Kidney capillary endothelial cell (primary cell): ENCODE measurements at regions not wholly inside any gene's neighbourhood (a gene's known extent, or its start where the extent isn't known, plus 50 kb on each side); places are given as distances from the start of the nearest gene placed in this dataset.
A peak's percentile ranks its signal among the peaks of the same experiment; 100 is the strongest.

ENCODE experiments used
- DNase-seq: peaks from one replicate; pipeline ENCODE4 v3.0.0-alpha.2; 2018; ENCODE audit warnings: low spot score

DNA sequence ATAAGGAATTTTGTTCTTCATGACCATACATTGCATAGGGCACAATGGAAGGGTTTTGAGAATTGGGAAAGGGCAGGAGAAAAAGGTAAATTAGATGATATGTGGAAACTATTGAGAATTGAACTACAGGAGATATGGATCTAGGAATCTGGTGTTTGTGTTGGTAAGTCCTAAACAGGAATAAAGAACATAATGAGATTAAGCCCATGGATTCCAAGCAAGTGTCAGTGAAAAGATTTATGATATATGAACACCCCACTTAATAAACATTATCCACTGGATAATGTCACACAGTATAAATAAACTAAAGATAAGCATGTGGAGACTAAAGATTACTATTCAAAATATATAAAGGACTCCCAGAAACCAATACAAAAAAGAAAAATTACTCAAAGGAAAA is 98.2 kb downstream of the TNFSF18 start:
- no peak for DNase-seq

- no peak for DNase-seq
Measured at GRCh38 chr1:172954476-172955150, 96.1 kb downstream of the TNFSF18 start.

DNA sequence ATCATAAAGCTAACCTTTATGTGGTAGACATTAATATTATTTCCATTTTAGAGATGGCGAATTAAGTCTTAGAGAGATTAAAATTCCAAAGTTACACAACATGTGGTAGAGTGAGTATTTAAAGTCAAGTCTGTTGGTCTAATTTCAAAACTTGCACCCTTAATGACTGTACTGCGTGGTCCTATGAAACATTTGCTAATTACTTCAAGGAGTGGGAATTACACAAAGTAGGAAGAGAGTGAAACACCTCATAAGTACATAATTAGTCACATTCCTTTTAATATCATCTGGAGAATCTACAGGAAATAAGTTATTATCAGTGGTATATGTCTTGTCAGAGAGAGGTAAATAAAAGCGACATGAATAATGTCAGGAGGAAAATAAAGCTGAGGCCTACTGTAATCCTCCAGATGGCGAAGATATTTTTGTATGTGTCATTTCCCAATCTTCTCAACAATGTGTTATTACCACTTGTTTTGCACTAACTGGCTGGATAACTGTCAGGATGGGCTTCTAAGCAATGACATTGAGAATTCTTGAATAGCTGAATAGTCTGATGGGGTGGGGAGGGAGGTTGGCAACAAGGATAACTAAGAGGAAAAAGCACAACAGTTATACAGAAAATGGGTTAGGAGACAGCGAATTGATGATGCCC is 95.5 kb downstream of the TNFSF18 start:
- peak; percentile 82 for DNase-seq

DNA sequence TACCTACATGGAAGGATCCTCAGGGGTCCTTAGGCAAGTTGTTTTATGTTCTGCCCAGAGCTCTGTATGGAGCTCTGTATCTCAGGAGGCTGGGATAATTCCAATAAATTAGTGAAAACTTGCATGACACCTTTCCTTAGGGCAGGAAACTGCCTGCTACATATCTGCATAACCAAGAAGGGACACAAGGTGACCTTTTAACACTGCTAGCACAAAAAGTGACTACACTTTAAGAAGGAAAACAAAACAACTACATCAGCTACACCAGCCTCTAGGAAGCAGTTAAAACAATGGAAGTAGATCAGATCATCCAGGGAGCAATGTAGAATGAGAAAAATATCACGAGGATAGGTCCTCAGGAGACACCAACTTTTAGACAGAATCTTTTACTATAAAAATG is 93.9 kb downstream of the TNFSF18 start:
- DNase-seq: no peak

DNA sequence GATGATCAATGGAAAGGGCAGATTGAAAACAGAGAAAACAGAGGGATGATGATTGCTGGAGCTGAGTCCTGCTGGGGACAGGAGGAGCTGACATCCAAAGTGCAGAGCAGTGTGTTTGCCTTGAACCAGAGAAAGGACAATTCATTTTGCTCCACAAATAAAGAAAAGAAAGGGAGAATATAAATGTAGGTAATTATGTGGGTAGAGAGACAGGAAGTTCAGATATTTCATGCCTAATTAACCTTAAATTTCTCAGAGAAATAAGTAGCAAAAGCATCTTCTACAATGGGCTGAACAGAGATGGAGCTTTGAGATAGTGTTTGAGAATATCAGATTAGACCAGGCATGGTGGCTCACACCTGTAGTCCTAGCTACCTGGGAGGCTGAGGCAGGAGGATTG is 93.2 kb downstream of the TNFSF18 start:
- DNase-seq: no peak

GRCh38 chr1:172959571-172959970 is 91.2 kb downstream of the TNFSF18 start:
- DNase-seq: no peak

DNA sequence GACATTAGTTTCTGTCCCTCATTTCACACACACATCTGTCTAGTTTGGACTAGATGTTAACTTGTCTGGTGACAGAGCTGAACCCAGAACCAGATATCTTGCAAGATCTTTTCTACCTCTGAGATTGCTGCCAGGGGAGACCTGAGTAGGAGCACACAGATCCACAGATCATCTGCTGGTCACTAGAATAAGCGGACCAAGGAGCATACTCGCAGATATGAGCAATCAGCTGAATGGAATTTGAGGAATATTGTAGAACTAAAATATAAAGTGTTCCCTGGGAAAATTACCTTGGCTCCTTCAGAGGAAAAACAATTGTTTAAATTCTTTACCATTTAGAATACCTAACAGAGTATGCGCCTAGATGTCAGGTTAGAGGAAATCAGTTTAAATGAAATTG is 90.7 kb downstream of the TNFSF18 start:
- DNase-seq: no peak

GRCh38 chr1:172960454-172961208 is 90.1 kb downstream of the TNFSF18 start:
- DNase-seq: no peak

GRCh38 chr1:172964864-172965263 is 85.9 kb downstream of the TNFSF18 start:
- no peak for DNase-seq

DNA sequence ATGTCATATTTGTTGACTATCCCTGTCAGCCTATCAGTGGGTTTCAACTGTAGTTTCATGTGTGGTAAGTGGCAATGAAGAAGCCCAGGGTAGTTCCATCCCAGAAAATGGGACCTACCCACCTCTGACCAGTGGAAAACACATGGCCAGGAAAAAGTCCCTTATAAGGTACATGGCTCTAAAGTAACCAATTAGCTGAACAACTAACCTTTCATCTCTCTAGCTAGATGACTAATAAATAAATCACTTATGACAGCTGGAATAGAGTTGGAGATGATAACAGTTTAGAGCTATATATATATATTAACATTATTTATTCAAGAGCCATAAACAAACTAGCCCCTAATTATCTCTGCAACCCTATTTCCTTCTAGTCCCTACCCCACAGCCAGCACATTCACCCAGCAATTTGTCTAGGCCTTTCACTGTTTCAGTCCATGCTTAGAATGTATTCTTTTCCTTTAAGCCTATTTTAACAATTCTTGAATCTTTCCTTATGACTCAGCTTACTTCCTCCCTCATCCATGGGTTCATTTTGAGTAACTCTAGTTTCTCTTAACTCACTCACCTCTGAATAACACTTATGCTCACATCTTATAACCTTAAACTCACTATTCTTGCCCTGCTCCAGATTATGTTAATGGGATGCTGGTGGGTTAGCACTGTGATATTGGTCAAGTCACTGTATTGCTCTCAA is 83.7 kb downstream of the TNFSF18 start:
- no peak for DNase-seq

- no peak for DNase-seq
Measured at GRCh38 chr1:172967936-172968335, 82.8 kb downstream of the TNFSF18 start.

DNA sequence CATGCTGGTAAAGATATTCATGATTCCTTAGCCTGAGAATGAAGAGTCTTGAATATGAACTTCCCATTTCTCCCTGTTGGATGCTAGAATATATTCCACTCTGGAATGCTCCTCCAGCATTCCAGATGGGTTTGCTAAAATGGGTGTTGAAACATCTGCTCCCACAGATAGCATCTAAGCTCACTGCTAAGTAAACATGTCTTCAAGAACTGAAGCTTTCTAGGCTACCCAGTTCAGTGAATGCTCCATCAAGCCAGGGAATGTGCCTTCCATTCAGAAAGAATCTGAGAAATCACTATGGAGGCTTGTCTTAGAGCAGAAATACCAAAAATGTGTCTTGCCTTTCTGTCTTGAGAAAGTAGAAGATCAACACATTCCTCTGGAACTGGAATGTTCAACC is 81.1 kb downstream of the TNFSF18 start:
- no peak for DNase-seq

- DNase-seq: no peak
Measured at GRCh38 chr1:172970186-172970585, 80.6 kb downstream of the TNFSF18 start.

GRCh38 chr1:172971241-172971640 is 79.5 kb downstream of the TNFSF18 start:
- no peak for DNase-seq

- DNase-seq: no peak
Measured at GRCh38 chr1:172972258-172972657, 78.5 kb downstream of the TNFSF18 start.

DNA sequence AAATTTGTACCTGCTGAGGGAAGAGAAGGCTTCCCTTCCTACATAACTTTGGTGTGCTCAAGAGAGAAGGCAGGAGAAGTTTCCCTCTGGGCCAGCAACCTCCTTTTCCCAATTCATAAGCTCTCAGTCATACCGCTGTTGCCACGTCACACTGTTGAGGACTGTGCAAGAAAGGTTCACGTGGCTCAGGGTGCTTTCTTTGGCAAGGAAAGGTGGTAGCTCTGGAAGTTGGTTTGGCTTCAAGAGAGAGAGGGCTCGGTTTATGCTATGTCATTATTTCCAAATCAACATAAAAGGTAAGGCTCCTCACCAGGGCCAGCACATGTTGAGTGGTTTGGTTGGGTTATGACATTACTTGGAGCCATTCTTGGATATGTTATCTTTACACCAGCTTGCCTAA is 77.3 kb downstream of the TNFSF18 start:
- no peak for DNase-seq

- DNase-seq: no peak
Measured at GRCh38 chr1:172976222-172977041, 74.3 kb downstream of the TNFSF18 start.

GRCh38 chr1:172977296-172978017 is 73.3 kb downstream of the TNFSF18 start:
- no peak for DNase-seq

DNA sequence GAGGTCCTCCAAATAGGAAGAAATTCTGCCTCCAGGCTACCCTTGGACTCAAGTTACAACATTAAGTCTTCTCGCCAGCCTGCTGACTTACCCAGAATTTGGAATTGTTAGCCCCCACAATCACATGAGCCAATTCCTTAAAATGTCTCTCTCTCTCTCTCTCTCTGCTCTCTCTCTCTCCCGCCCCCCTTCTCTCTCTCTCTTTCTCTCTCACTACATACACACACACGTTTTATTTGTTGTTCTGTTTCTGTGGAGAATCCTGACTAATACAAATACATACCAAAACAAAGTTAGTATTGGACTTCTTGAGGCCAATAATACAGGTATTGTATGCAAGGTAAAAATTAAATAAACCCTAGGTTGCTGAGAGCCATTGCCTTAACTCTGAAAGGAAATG is 72.1 kb downstream of the TNFSF18 start:
- no peak for DNase-seq

GRCh38 chr1:172979828-172980227 is 70.9 kb downstream of the TNFSF18 start:
- no peak for DNase-seq

DNA sequence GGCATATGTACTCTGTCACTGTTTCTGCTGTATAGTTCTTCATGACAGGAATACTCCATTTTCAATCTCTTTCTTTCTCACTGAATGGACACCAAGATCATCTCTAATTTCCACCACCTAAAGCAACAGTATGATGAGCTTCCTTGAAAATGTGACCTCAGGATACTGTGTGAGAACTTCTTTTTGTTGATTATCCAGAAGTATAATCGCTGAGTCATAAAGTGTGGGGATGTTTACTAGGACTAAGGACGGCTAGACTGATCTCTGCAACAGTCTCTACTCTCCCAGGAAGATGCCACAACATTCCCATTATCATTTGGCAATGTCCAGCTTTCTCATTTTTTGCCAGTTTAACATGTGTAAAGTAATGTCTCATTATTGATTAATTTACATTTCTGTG is 70.3 kb downstream of the TNFSF18 start:
- DNase-seq: no peak
